Lower lobe of right lung (tissue), 2 donors: ENCODE measurements at regions not wholly inside any gene's neighbourhood (a gene's known extent, or its start where the extent isn't known, plus 50 kb on each side); places are given as distances from the start of the nearest gene placed in this dataset.
A peak's percentile ranks its signal among the peaks of the same experiment; 100 is the strongest.

ENCODE experiments used
- ATAC-seq, 2 donors: fragments of 200-7000 bp; cut with Tn5 transposase; one replicate each; pipeline ENCODE4 v1.9.1; 2020 to 2022; ENCODE audit warnings: mild to moderate bottlenecking in 2 of 2, moderate library complexity in 2 of 2
- DNase-seq: peaks from one replicate; pipeline ENCODE4 v3.0.0-alpha.2; 2020
- H3K27ac ChIP-seq: fragments of 200-600 bp; one replicate; pipeline ENCODE4 v1.8.0; 2022
- H3K27me3 ChIP-seq: fragments of 200-600 bp; one replicate; pipeline ENCODE4 v1.8.0; 2022; ENCODE audit warnings: low read depth
- H3K36me3 ChIP-seq: fragments of 200-600 bp; one replicate; pipeline ENCODE4 v1.8.0; 2022; ENCODE audit warnings: mild to moderate bottlenecking
- H3K4me1 ChIP-seq: fragments of 200-600 bp; one replicate; pipeline ENCODE4 v1.8.0; 2022
- H3K4me3 ChIP-seq: fragments of 200-600 bp; one replicate; pipeline ENCODE4 v1.8.0; 2022; ENCODE audit warnings: mild to moderate bottlenecking
- H3K9me3 ChIP-seq: fragments of 200-600 bp; one replicate; pipeline ENCODE4 v1.8.0; 2022
- intact Hi-C: fragments of 100-400 bp; cut with DNase I; formaldehyde crosslinking; loops from one replicate; pipeline ENCODE4 v1.11.0; 2022
- TF ChIP-seq, protein P1 (sequence below): fragments of 200-600 bp; IDR thresholded peaks from one replicate; pipeline ENCODE4 v1.8.0; 2022; ENCODE audit warnings: antibody characterized with exemption, mild to moderate bottlenecking
- donor health status: DM: no; HTN: yes; CAD: no; lungs with severe emphysema.

DNA sequence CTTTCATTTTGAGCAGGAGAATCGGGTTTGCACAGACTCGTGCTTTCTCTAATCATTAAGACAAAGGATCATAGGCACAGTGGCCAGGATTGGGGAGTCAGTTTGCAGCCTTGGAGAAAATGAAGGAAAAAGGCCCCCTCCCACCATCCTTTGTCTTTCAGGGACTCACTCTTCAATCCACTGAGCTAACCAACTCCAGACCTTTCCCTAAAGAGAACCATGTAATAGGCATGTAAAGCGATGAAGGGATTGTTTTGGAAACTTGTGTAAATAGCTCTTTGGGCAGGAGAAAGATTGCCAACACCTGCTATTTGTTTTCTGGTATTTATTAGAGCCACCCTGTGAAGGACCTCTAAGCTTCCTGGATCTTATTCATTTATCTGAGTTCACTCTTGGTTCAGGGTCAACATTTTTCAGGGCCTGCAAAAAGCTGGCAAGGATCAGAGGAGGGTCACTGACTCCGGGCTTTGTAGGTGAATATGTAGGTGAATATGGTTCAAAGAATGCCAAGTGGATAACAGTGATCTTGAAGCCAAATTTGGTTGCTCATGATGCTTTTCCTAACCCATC is 192.6 kb upstream of the FGGY start:
- ATAC-seq (no peak), DNase-seq (no peak)
- no peaks in the 10 kb centered on the region for H3K4me1 ChIP-seq
- H3K4me3 ChIP-seq, result no peak overlapping the region
- no peaks in the 10 kb centered on the region for H3K27me3 ChIP-seq
- no peak overlapping the region for H3K27ac ChIP-seq
- H3K9me3 ChIP-seq, result no peaks in the 10 kb centered on the region
- intact Hi-C loops, result no loop called here
- no peaks in the 10 kb centered on the region for H3K36me3 ChIP-seq
- TF ChIP-seq, protein P1, sequence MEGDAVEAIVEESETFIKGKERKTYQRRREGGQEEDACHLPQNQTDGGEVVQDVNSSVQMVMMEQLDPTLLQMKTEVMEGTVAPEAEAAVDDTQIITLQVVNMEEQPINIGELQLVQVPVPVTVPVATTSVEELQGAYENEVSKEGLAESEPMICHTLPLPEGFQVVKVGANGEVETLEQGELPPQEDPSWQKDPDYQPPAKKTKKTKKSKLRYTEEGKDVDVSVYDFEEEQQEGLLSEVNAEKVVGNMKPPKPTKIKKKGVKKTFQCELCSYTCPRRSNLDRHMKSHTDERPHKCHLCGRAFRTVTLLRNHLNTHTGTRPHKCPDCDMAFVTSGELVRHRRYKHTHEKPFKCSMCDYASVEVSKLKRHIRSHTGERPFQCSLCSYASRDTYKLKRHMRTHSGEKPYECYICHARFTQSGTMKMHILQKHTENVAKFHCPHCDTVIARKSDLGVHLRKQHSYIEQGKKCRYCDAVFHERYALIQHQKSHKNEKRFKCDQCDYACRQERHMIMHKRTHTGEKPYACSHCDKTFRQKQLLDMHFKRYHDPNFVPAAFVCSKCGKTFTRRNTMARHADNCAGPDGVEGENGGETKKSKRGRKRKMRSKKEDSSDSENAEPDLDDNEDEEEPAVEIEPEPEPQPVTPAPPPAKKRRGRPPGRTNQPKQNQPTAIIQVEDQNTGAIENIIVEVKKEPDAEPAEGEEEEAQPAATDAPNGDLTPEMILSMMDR, result no peak

DNA sequence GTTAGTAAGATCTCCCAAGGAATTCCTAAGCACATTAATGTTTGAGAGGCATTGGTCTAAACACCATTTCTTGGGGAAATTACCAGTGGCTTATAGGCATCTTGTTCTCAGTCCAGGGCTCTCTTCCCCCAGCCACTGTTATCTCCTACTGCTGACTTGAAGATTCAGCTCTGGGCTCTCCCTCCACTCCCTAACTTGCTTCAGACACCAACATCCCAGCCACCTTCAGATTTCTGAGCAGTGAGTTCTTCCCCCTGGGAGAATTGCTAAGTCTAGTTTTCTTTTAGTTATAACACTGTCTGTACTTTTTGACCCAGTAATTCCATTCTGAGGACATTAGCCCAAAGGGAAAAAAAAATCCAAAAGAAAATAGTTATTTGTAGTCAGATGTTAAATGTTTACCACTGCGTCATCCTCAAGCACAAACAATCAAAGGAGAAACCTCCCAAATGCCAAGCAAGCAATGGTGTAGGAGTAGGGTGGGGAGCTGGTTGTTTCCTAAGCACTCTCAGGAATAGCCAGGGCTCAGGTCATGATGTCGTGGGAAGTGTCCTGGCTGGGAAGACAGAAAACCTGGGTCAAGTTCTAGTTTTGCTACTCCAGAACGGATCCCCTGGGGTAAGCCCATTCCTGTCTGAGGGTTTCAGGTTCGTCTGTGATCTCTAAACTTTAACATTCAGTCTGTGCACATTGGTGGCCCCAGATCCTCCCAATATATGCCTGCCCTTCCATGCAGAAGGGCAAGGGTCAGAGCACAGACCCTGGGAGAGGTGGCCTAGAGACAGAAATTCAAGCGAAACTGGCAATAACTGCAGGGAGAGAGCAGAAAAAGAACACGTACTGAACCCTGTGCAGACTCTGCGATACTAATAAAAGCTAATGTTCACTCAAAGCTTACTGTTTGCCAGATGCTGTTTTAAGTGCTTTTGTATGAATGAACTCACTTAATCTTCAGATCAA is 191.1 kb upstream of the FGGY start:
- DNase-seq (no peak), ATAC-seq (no peak)
- H3K27me3 ChIP-seq, result no peaks in the 10 kb centered on the region
- TF ChIP-seq, protein P1, result no peak
- intact Hi-C loops, result no loop called here
- H3K4me3 ChIP-seq, result no peak overlapping the region
- H3K9me3 ChIP-seq, result no peaks in the 10 kb centered on the region
- H3K36me3 ChIP-seq, result no peaks in the 10 kb centered on the region
- H3K27ac ChIP-seq, result no peak overlapping the region
- H3K4me1 ChIP-seq, result no peaks in the 10 kb centered on the region

DNA sequence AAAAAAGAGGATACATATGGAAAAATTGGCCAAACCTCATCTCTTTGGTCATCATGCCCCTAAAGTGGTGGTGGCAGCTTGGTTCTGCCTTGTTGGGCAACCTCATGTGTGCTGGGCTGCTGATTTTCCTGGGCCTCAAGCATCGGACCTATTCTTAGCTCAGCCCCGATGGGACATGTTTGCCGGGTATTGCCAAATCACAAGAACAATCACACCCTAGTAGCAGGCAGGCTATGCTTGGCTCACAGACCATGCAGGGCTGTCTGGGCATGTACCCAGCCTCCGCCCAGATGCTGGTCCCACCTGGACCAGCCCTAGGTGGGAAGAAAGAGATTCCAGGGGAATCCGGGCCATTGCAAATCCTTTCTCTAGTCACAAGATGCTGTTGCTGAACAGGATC is 189.4 kb upstream of the FGGY start:
- DNase-seq (no peak), ATAC-seq (peak in 1 of 2 donors; percentile 53)
- H3K27me3 ChIP-seq, result no peaks in the 10 kb centered on the region
- no peaks in the 10 kb centered on the region for H3K36me3 ChIP-seq
- H3K4me1 ChIP-seq, result no peaks in the 10 kb centered on the region
- intact Hi-C loops, result no loop called here
- no peaks in the 10 kb centered on the region for H3K9me3 ChIP-seq
- no peak overlapping the region for H3K27ac ChIP-seq
- TF ChIP-seq, protein P1, result no peak
- H3K4me3 ChIP-seq, result no peak overlapping the region

DNA sequence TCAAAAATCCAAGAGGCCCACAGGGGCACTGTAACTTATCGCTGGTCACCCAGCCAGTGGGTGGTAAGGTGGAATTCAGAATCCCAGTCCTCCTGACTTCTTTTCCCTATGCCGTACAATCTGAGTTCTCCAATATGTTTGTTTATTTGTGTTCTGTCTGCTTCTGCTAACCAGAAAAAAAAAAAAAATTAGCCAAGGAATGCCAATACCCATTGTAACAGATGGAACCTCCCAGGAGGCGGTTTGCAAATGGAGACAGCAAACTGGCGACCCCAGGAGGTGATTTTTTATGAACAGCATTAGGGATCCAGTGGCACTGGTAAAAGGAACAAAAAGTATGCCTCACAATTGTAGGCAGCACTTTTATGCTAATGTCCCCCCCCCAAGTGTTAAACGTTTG is 189.0 kb upstream of the FGGY start:
- no peak overlapping the region for H3K4me3 ChIP-seq
- DNase-seq (no peak), ATAC-seq (no peak)
- no peaks in the 10 kb centered on the region for H3K4me1 ChIP-seq
- H3K36me3 ChIP-seq, result no peaks in the 10 kb centered on the region
- no peaks in the 10 kb centered on the region for H3K9me3 ChIP-seq
- TF ChIP-seq, protein P1, result no peak
- no peaks in the 10 kb centered on the region for H3K27me3 ChIP-seq
- intact Hi-C loops, result no loop called here
- H3K27ac ChIP-seq, result no peak overlapping the region

DNA sequence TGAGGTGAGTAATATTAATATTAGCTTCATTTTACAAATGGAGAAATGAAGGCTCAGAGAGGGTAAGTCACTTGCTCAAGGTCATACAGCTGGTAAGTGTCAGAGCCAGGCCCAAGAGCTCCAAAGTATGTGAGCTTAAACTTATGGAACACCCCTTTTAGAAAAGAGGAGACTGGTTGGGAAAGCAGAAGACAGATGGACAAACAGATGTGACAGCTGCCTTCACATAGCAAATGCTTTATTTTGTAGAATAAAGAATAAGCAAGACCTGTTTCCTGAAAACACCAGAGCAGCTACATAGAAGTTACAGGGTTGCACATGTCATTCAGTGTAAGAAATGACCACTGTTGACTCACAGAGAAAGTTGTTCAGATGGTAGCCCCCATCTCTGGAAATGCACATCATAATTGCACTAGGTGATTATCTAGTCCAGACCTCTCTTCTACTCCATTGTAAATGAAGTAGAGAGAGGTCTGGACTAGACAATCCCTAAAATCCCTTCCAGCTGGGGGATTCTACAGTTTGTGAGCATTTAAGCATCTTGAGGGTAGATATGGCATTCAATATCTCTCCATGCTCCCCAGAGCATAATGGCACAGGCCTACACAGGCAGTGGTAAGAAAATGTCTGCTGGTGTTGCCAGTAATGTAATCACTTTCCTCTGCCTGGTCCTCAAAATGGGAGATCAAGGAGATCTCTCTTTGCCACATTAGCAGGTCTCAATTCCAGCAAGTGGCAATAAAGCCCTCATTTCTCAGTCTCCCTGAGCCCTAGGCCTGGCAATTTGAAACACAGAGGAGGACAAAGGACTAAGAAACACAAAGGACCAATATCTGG is 188.2 kb upstream of the FGGY start:
- DNase-seq (no peak), ATAC-seq (no peak)
- no peaks in the 10 kb centered on the region for H3K4me1 ChIP-seq
- no peaks in the 10 kb centered on the region for H3K27me3 ChIP-seq
- no peak overlapping the region for H3K27ac ChIP-seq
- TF ChIP-seq, protein P1, result no peak
- H3K9me3 ChIP-seq, result no peaks in the 10 kb centered on the region
- intact Hi-C loops, result no loop called here
- no peaks in the 10 kb centered on the region for H3K36me3 ChIP-seq
- no peak overlapping the region for H3K4me3 ChIP-seq
